DOHH2 (cell line): ENCODE measurements at regions not wholly inside any gene's neighbourhood (a gene's known extent, or its start where the extent isn't known, plus 50 kb on each side); places are given as distances from the start of the nearest gene placed in this dataset.

Experiments
- H3F3A ChIP-seq: fragments of 200-600 bp; sonication (generic), shearing (Covaris generic); 2 replicates; pipeline ENCODE4 v1.6.0; 2016; ENCODE audit warnings: antibody characterized with exemption, mild to moderate bottlenecking; ENCODE audit not compliant: control insufficient read depth, insufficient read depth
- H3K27ac ChIP-seq: fragments of 200-600 bp; sonication (generic); 2 replicates; pipeline ENCODE4 v1.5.1; 2014; ENCODE audit warnings: low read depth, mild to moderate bottlenecking, low read length, moderate library complexity
- H3K27me3 ChIP-seq: fragments of 200-600 bp; sonication (generic); 2 replicates; pipeline ENCODE4 v1.6.1; 2014; ENCODE audit warnings: mild to moderate bottlenecking, low read length, mixed read lengths; ENCODE audit not compliant: control insufficient read depth
- H3K36me3 ChIP-seq: fragments of 200-600 bp; sonication (generic); 2 replicates; pipeline ENCODE4 v1.6.1; 2014; ENCODE audit warnings: mild to moderate bottlenecking, low read length, moderate library complexity, mixed read lengths; ENCODE audit not compliant: control insufficient read depth
- H3K4me1 ChIP-seq: fragments of 200-600 bp; sonication (generic); 2 replicates; pipeline ENCODE4 v1.6.1; 2014; ENCODE audit warnings: mild to moderate bottlenecking, low read length, mixed read lengths; ENCODE audit not compliant: control insufficient read depth
- H3K4me2 ChIP-seq: fragments of 200-600 bp; sonication (generic); 2 replicates; pipeline ENCODE4 v1.6.0; 2014; ENCODE audit warnings: mild to moderate bottlenecking, low read length, moderate library complexity
- H3K4me3 ChIP-seq: fragments of 200-600 bp; sonication (generic); 2 replicates; pipeline ENCODE4 v1.5.1; 2014; ENCODE audit warnings: mild to moderate bottlenecking, low read length, mixed read lengths
- H3K79me2 ChIP-seq: fragments of 200-600 bp; sonication (generic); 2 replicates; pipeline ENCODE4 v1.6.1; 2014; ENCODE audit warnings: mild to moderate bottlenecking, low read length, mixed read lengths; ENCODE audit not compliant: control insufficient read depth
- H3K9me2 ChIP-seq: fragments of 200-600 bp; sonication (generic); replicated peaks from 2 replicates; pipeline ENCODE4 v1.6.1; 2014; ENCODE audit warnings: mild to moderate bottlenecking, low read length, mixed read lengths; ENCODE audit not compliant: control insufficient read depth
- H3K9me3 ChIP-seq: fragments of 200-600 bp; sonication (generic); 2 replicates; pipeline ENCODE4 v1.6.1; 2014; ENCODE audit warnings: antibody characterized with exemption, low read length, mixed read lengths; ENCODE audit not compliant: control insufficient read depth, insufficient read depth
- H4K20me1 ChIP-seq: fragments of 200-600 bp; sonication (generic); 2 replicates; pipeline ENCODE4 v1.6.0; 2014; ENCODE audit warnings: low read depth, mild to moderate bottlenecking, antibody characterized with exemption, low read length, moderate library complexity; ENCODE audit not compliant: control insufficient read depth, insufficient read depth
- EZH2phosphoT487 ChIP-seq: fragments of 200-600 bp; sonication (generic); IDR thresholded peaks from 2 replicates; pipeline ENCODE4 v1.6.1; 2017; ENCODE audit warnings: borderline replicate concordance, mild to moderate bottlenecking, antibody characterized with exemption, low read length, moderate library complexity, mixed read lengths
- TF ChIP-seq, protein P1 (sequence below): fragments of 200-600 bp; sonication (generic); IDR thresholded peaks from one replicate; pipeline ENCODE4 v1.5.1; 2014; ENCODE audit warnings: antibody characterized with exemption, mild to moderate bottlenecking, low read depth, low read length; ENCODE audit not compliant: poor library complexity, severe bottlenecking

- TF ChIP-seq, protein P1, sequence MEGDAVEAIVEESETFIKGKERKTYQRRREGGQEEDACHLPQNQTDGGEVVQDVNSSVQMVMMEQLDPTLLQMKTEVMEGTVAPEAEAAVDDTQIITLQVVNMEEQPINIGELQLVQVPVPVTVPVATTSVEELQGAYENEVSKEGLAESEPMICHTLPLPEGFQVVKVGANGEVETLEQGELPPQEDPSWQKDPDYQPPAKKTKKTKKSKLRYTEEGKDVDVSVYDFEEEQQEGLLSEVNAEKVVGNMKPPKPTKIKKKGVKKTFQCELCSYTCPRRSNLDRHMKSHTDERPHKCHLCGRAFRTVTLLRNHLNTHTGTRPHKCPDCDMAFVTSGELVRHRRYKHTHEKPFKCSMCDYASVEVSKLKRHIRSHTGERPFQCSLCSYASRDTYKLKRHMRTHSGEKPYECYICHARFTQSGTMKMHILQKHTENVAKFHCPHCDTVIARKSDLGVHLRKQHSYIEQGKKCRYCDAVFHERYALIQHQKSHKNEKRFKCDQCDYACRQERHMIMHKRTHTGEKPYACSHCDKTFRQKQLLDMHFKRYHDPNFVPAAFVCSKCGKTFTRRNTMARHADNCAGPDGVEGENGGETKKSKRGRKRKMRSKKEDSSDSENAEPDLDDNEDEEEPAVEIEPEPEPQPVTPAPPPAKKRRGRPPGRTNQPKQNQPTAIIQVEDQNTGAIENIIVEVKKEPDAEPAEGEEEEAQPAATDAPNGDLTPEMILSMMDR: no peak
- H3K36me3 ChIP-seq: no peaks in the 10 kb centered on the region
- H3K4me3 ChIP-seq: no peak overlapping the region
- no peaks in the 10 kb centered on the region for H3K9me3 ChIP-seq
- no peaks in the 10 kb centered on the region for H3K79me2 ChIP-seq
- no peaks in the 10 kb centered on the region for H3K27me3 ChIP-seq
- H3F3A ChIP-seq: no peaks in the 10 kb centered on the region
- no peaks in the 10 kb centered on the region for H3K9me2 ChIP-seq
- no peak overlapping the region for H3K27ac ChIP-seq
- H3K4me2 ChIP-seq: no peak overlapping the region
- no peaks in the 10 kb centered on the region for H4K20me1 ChIP-seq
- no peaks in the 10 kb centered on the region for H3K4me1 ChIP-seq
Measured at GRCh38 chr20:10853176-10853575, 179.4 kb upstream of the JAG1 start.

- H3K4me3 ChIP-seq: no peak overlapping the region
- no peaks in the 10 kb centered on the region for H3K4me1 ChIP-seq
- no peaks in the 10 kb centered on the region for H3K79me2 ChIP-seq
- no peak overlapping the region for H3K4me2 ChIP-seq
- H3K36me3 ChIP-seq: no peaks in the 10 kb centered on the region
- H3F3A ChIP-seq: no peaks in the 10 kb centered on the region
- no peaks in the 10 kb centered on the region for H3K9me3 ChIP-seq
- H3K9me2 ChIP-seq: no peaks in the 10 kb centered on the region
- no peak overlapping the region for H3K27ac ChIP-seq
- H3K27me3 ChIP-seq: no peaks in the 10 kb centered on the region
- H4K20me1 ChIP-seq: no peaks in the 10 kb centered on the region
- no peak for TF ChIP-seq EZH2phosphoT487
- TF ChIP-seq, protein P1: no peak
Measured at GRCh38 chr20:10853731-10854130, 179.9 kb upstream of the JAG1 start.

DNA sequence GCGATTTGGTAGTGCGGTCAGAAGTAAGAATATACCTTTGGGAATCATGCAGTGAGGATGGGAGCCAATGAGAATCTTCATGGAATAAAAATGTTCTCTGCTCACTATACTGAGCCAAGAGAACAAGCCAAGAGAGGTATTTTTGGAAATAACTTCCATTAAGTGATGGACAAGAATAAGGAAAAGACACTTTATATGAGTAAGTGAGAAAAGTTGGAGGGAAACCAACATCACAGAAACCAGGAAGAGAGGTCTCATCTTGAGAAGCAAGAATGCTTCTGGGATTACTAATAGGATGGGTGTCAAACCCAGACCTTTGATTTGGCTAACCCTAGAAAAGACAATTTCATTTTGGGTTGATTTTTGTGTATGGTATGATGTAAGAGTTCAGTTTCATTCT lies 181.2 kb upstream of the JAG1 start:
- Histone ChIP-seq H3K36me3 (no peaks in the 10 kb centered on the region), H3K27ac (no peak overlapping the region), H3K4me1 (no peaks in the 10 kb centered on the region), H4K20me1 (no peaks in the 10 kb centered on the region), H3K4me2 (no peak overlapping the region), H3K9me2 (no peaks in the 10 kb centered on the region), H3K27me3 (no peaks in the 10 kb centered on the region), H3F3A (no peaks in the 10 kb centered on the region), H3K4me3 (no peak overlapping the region), H3K79me2 (no peaks in the 10 kb centered on the region), H3K9me3 (no peaks in the 10 kb centered on the region)
- TF ChIP-seq, protein P1: no peak
- no peak for TF ChIP-seq EZH2phosphoT487

- Histone ChIP-seq H3K27ac (no peak overlapping the region), H3K4me1 (no peaks in the 10 kb centered on the region), H3K4me2 (no peak overlapping the region), H3K79me2 (no peaks in the 10 kb centered on the region), H3K9me2 (no peaks in the 10 kb centered on the region), H4K20me1 (no peaks in the 10 kb centered on the region), H3F3A (no peaks in the 10 kb centered on the region), H3K36me3 (no peaks in the 10 kb centered on the region), H3K27me3 (no peaks in the 10 kb centered on the region), H3K4me3 (no peak overlapping the region), H3K9me3 (no peaks in the 10 kb centered on the region)
- TF ChIP-seq, protein P1: no peak
- no peak for TF ChIP-seq EZH2phosphoT487
Measured at GRCh38 chr20:10855778-10856177, 182.0 kb upstream of the JAG1 start.
